Spleen (tissue), 3 donors: ENCODE measurements at regions not wholly inside any gene's neighbourhood (a gene's known extent, or its start where the extent isn't known, plus 50 kb on each side); places are given as distances from the start of the nearest gene placed in this dataset.

Source experiments
- POLR2A ChIP-seq, 3 donors: fragments of 450-650 bp; IDR thresholded peaks; one replicate each; pipeline ENCODE4 v1.5.1; 2017; ENCODE audit warnings: antibody characterized with exemption in 3 of 3, mild to moderate bottlenecking in 1 of 3
- POLR2AphosphoS5 ChIP-seq, 3 donors: sonication (generic); formaldehyde crosslinking; IDR thresholded peaks; one replicate each; pipeline ENCODE4 v1.5.1; 2017; ENCODE audit warnings: antibody characterized with exemption in 3 of 3

DNA sequence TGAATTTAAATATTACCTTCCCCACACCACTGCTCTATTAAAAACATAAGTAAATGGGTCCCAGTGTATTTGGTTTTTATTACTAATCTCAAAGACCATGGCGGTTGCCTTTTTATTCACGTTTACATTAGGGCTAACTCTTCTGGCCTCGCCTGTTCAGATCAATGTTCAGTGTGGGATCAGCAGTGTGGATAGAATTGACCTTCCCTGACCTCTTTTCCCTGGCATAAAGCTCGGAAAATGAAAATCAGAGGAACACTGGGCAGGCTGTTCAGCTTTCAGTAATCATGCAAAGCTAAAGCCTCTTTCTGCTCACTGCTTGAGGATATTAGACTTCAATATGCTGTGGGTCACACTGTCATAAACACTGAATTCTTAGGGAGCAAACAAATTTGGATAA lies 422.6 kb upstream of the ONECUT1 start:
- no peak for TF ChIP-seq POLR2AphosphoS5 (IDR thresholded peaks at IDR 0.05)
- TF ChIP-seq POLR2A (IDR thresholded peaks at IDR 0.05) = no peak
